ENCODE measurements at regions not wholly inside any gene's neighbourhood (a gene's known extent, or its start where the extent isn't known, plus 50 kb on each side); places are given as distances from the start of the nearest gene placed in this dataset.

- TF ChIP-seq, protein P1, sequence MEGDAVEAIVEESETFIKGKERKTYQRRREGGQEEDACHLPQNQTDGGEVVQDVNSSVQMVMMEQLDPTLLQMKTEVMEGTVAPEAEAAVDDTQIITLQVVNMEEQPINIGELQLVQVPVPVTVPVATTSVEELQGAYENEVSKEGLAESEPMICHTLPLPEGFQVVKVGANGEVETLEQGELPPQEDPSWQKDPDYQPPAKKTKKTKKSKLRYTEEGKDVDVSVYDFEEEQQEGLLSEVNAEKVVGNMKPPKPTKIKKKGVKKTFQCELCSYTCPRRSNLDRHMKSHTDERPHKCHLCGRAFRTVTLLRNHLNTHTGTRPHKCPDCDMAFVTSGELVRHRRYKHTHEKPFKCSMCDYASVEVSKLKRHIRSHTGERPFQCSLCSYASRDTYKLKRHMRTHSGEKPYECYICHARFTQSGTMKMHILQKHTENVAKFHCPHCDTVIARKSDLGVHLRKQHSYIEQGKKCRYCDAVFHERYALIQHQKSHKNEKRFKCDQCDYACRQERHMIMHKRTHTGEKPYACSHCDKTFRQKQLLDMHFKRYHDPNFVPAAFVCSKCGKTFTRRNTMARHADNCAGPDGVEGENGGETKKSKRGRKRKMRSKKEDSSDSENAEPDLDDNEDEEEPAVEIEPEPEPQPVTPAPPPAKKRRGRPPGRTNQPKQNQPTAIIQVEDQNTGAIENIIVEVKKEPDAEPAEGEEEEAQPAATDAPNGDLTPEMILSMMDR (IDR thresholded peaks at IDR 0.05), result no peak
- no peak for TF ChIP-seq POLR2AphosphoS5 (IDR thresholded peaks at IDR 0.05; ENCODE audit: low read depth, low read length)
- no peak for TF ChIP-seq SIN3A (IDR thresholded peaks at IDR 0.05; ENCODE audit: borderline replicate concordance, insufficient read depth, low read depth, low read length)
These were observed 84.7 kb upstream of the TNFAIP3 start for GRCh38 chr6:137782166-137783039.

Measured in Panc1 (cell line).